Pancreas (tissue), 10 donors: ENCODE measurements at regions not wholly inside any gene's neighbourhood (a gene's known extent, or its start where the extent isn't known, plus 50 kb on each side); places are given as distances from the start of the nearest gene placed in this dataset.
A peak's percentile ranks its signal among the peaks of the same experiment; 100 is the strongest.

Experiments used
- ATAC-seq, 4 donors: fragments of 200-7000 bp; cut with Tn5 transposase; one replicate each; pipeline versions ENCODE4 v1.8.0 to v1.9.1; 2020; ENCODE audit warnings: mild to moderate bottlenecking in 4 of 4, moderate library complexity in 4 of 4
- DNase-seq, 6 donors: peaks; one replicate each; pipeline ENCODE4 v3.0.0-alpha.2; 2020
- FAIRE-seq: peaks from 2 replicates; lab custom pipeline; 2012; peaks lifted over from hg19 to GRCh38; lab: Jason Lieb, UNC
- H3K27ac ChIP-seq, 4 donors: fragments of 200-600 bp; sonication (generic); 1 replicate in 3 of 4; 2 replicates in 1 of 4; pipeline versions ENCODE4 v1.5.0 to v1.8.0; 2020
- H3K27me3 ChIP-seq, 4 donors: fragments of 200-600 bp; one replicate each; pipeline ENCODE4 v1.8.0; 2021
- H3K36me3 ChIP-seq, 3 donors: fragments of 200-600 bp; sonication (generic) in 1 of 3; one replicate each; pipeline versions ENCODE4 v1.5.0 to v1.8.0; 2020 to 2021
- H3K4me1 ChIP-seq, 3 donors: fragments of 200-600 bp; one replicate each; pipeline ENCODE4 v1.8.0; 2021
- H3K4me3 ChIP-seq, 4 donors: fragments of 200-600 bp; sonication (generic) in 2 of 4; one replicate each; pipeline versions ENCODE4 v1.5.0 to v1.8.0; 2020 to 2021
- H3K9me3 ChIP-seq, 4 donors: fragments of 200-600 bp; one replicate each; pipeline ENCODE4 v1.8.0; 2021
- WGBS, 2 donors: extraction: QIAGEN DNeasy Blood & Tissue Kit; methylation state at CpG; one replicate each; pipeline ENCODE4 v1.1.7; 2013; 5-methylcytosine and 5-hydroxymethylcytosine counted together
- intact Hi-C, 3 donors: fragments of 100-400 bp; cut with DNase I; formaldehyde crosslinking; loops; one replicate each; pipeline versions ENCODE4 v1.11.1 to v1.14.2; 2022
- TF ChIP-seq, protein P1 (sequence below), 4 donors: fragments of 200-600 bp; sonication (generic) in 3 of 4; IDR thresholded peaks; one replicate each; pipeline versions ENCODE4 v1.5.0 to v1.8.0; 2021; ENCODE audit warnings: antibody characterized with exemption in 4 of 4
- donor health status: healthy with polysubstance abuse.
- donor health status: DM: no; HTN: no; CAD: no; lungs with moderate emphysema.
- donor health status: DM: no; HTN: no; CAD: no.
- donor health status: control.
- donor health status: control.
- donor health status: Bipolar disorder and iron deficiency.
- donor health status: DM: yes; HTN: yes; CAD: no.
- donor health status: DM: no; HTN: no; CAD: no.
- donor health status: DM: no; HTN: no; CAD: no.
- donor health status: DM: yes; HTN: yes; CAD: no.

DNA sequence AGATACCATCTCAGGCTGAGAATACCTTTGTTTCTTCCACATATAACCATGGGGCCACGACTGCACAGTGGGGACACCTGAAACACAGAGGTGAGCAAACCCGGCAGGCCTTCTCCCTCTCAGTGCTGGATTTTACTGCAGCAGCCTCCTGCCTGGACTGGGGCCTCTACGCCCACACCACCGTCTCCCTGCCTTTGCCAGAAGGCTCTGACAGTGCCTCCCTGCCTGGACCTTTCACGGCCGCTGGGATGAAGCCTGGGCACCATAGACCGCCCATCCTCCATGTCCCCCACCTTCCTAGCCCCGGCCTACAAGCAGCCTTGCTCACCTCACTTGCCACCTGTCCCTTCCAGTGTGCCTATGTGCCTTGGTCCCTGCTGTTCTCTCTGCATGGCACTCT is 214.3 kb downstream of the NFKBIZ start:
- no peak for ATAC-seq
- H3K27me3 ChIP-seq, result no peaks in the 10 kb centered on the region
- intact Hi-C loops, result no loop called here
- DNase-seq, result no peak
- no peaks in the 10 kb centered on the region for H3K9me3 ChIP-seq
- H3K4me3 ChIP-seq, result no peak overlapping the region
- WGBS, 2 donors, result 88 to 91% methylated on average over 8 of the region's 8 CpGs
- H3K4me1 ChIP-seq, result no peaks in the 10 kb centered on the region
- FAIRE-seq, result no peak
- no peak overlapping the region for H3K27ac ChIP-seq
- TF ChIP-seq, protein P1, sequence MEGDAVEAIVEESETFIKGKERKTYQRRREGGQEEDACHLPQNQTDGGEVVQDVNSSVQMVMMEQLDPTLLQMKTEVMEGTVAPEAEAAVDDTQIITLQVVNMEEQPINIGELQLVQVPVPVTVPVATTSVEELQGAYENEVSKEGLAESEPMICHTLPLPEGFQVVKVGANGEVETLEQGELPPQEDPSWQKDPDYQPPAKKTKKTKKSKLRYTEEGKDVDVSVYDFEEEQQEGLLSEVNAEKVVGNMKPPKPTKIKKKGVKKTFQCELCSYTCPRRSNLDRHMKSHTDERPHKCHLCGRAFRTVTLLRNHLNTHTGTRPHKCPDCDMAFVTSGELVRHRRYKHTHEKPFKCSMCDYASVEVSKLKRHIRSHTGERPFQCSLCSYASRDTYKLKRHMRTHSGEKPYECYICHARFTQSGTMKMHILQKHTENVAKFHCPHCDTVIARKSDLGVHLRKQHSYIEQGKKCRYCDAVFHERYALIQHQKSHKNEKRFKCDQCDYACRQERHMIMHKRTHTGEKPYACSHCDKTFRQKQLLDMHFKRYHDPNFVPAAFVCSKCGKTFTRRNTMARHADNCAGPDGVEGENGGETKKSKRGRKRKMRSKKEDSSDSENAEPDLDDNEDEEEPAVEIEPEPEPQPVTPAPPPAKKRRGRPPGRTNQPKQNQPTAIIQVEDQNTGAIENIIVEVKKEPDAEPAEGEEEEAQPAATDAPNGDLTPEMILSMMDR (IDR thresholded peaks at IDR 0.05), result no peak
- H3K36me3 ChIP-seq, result no peaks in the 10 kb centered on the region

DNA sequence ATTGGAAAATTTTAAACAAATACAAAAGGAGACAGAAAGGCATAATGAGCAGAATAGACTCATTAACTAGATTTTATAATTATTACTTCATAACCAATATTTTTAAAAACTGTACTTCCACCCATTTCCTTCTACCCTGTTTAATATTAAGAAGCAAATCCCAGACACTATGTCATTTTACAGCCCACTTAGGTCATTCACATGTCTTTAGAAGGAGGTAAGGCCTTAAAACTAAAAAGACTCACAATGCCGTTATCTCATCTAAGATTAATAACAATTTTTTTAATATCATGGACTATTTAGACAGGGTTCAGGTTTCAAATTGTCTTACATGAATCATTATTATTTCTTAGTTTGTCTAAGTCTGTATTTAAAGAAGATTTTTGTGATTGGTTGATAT is 217.2 kb downstream of the NFKBIZ start:
- Histone ChIP-seq H3K27me3 (no peaks in the 10 kb centered on the region), H3K36me3 (no peaks in the 10 kb centered on the region), H3K9me3 (no peaks in the 10 kb centered on the region), H3K4me1 (no peaks in the 10 kb centered on the region), H3K4me3 (no peak overlapping the region), H3K27ac (no peak overlapping the region)
- TF ChIP-seq, protein P1 (IDR thresholded peaks at IDR 0.05), result no peak
- FAIRE-seq (no peak), ATAC-seq (no peak), DNase-seq (no peak)
- intact Hi-C loops, result no loop called here
- 93 to 94% methylated on average over 1 of the region's 1 CpG for WGBS, 2 donors

DNA sequence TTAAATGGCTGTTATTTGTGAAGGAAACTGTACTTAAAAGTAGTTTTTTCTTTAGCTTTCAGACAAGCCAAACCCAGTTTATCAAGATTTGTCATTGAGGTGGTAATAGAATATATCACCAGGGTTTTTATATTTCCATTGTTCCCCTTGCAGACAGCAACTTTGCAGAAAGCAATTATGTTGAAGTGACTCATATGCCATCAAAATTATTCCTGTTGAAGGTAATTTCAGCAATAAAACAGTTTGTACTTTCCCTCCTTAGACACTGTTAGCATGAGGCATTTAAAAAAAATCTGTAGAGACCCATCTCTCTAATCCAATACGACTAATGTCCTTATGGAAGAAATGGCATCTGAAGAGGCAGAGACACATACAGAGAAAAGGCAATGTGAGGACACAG is 219.0 kb downstream of the NFKBIZ start:
- Histone ChIP-seq H3K36me3 (no peaks in the 10 kb centered on the region), H3K9me3 (no peaks in the 10 kb centered on the region), H3K4me1 (no peaks in the 10 kb centered on the region), H3K4me3 (no peak overlapping the region), H3K27ac (no peak overlapping the region), H3K27me3 (no peaks in the 10 kb centered on the region)
- intact Hi-C loops, result no loop called here
- FAIRE-seq, result peak; percentile 43
- no peak for DNase-seq
- TF ChIP-seq, protein P1 (IDR thresholded peaks at IDR 0.05), result no peak
- 52 to 81% methylated on average over 1 of the region's 1 CpG for WGBS, 2 donors
- no peak for ATAC-seq

DNA sequence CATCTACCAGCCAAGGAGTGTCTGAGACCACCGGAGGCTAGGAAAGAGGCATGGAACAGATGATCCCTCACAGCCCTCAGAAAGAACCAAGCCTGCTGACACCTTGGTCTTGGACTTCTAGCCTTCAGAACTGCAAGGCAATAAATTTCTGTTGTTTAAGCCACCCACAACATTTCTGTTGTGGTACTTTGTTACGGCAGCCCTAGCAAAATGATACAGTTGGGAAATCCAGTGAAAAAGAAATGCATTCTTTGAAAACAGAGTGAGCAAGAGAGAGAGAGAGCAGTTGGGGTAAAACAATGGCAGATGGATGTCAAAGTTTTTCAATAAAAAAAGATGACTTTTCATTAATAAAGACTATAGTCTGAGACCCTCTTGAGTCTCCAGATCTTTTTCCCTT is 219.4 kb downstream of the NFKBIZ start:
- ATAC-seq, result no peak
- Histone ChIP-seq H3K4me1 (no peaks in the 10 kb centered on the region), H3K36me3 (no peaks in the 10 kb centered on the region), H3K27me3 (no peaks in the 10 kb centered on the region), H3K4me3 (no peak overlapping the region), H3K9me3 (no peaks in the 10 kb centered on the region), H3K27ac (no peak overlapping the region)
- intact Hi-C loops, result no loop called here
- WGBS, 2 donors, result 84 to 87% methylated on average over 2 of the region's 2 CpGs
- TF ChIP-seq, protein P1 (IDR thresholded peaks at IDR 0.05), result no peak
- no peak for FAIRE-seq
- no peak for DNase-seq

DNA sequence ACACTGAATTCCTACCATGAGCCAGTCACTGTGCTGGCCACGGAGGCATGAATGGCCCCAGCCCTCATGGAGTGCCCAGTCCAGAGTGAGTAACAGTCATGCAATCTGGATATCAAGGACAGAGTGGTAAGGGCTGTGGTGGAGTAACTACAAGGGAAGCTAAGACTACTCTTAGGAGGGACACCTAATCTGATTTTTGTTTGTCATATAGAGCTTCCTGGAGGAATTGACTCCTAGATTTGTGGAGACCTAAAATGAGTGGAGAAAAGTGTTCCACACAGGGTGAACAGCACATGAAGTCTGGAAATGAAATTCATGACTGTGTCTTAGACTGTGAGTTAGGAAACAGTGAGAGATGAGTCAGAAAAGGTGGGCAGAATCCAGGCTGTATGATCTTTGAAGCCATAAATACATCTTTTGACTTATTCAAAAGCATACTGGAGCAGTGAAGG is 219.9 kb downstream of the NFKBIZ start:
- Histone ChIP-seq H3K9me3 (no peaks in the 10 kb centered on the region), H3K4me1 (no peaks in the 10 kb centered on the region), H3K27ac (no peak overlapping the region), H3K4me3 (no peak overlapping the region), H3K27me3 (no peaks in the 10 kb centered on the region), H3K36me3 (no peaks in the 10 kb centered on the region)
- DNase-seq, result no peak
- peak in 2 of 4 donors; percentile 32 to 50 for ATAC-seq
- TF ChIP-seq, protein P1 (IDR thresholded peaks at IDR 0.05), result no peak
- intact Hi-C loops, result no loop called here
- 77 to 93% methylated on average over 1 of the region's 1 CpG for WGBS, 2 donors
- no peak for FAIRE-seq
